Trophoblast cell (in vitro differentiated cells and primary cell): ENCODE measurements at regions not wholly inside any gene's neighbourhood (a gene's known extent, or its start where the extent isn't known, plus 50 kb on each side); places are given as distances from the start of the nearest gene placed in this dataset.
"Not testable (repeated sequence)": the region's sequence is repeated elsewhere in the genome, so short reads cannot be mapped to it uniquely, and the experiment has no call there.

Source experiments
- DNase-seq, 2 donors: peaks; one replicate each; pipeline ENCODE4 v3.0.0-alpha.2; 2016
- H2AFZ ChIP-seq: 2 replicates; pipeline ENCODE4 v1.6.1; 2013; ENCODE audit warnings: low read length, moderate library complexity, mild to moderate bottlenecking; ENCODE audit not compliant: insufficient read depth, poor library complexity
- H2AK5ac ChIP-seq: 2 replicates; pipeline ENCODE4 v1.6.1; 2013; ENCODE audit warnings: mild to moderate bottlenecking, low read length
- H2BK120ac ChIP-seq: 2 replicates; pipeline ENCODE4 v1.6.1; 2013; ENCODE audit warnings: low read length, mild to moderate bottlenecking, moderate library complexity; ENCODE audit not compliant: insufficient read depth, poor library complexity
- H2BK12ac ChIP-seq: 2 replicates; pipeline ENCODE4 v1.6.1; 2013; ENCODE audit warnings: mild to moderate bottlenecking, low read length, moderate library complexity
- H2BK5ac ChIP-seq: 2 replicates; pipeline ENCODE4 v1.6.1; 2013; ENCODE audit warnings: low read length, low read depth, moderate library complexity, mild to moderate bottlenecking; ENCODE audit not compliant: poor library complexity
- H3K14ac ChIP-seq: 2 replicates; pipeline ENCODE4 v1.6.1; 2013; ENCODE audit warnings: mild to moderate bottlenecking, low read length
- H3K18ac ChIP-seq: 2 replicates; pipeline ENCODE4 v1.6.1; 2013; ENCODE audit warnings: mild to moderate bottlenecking, low read length
- H3K23ac ChIP-seq: 2 replicates; pipeline ENCODE4 v1.6.1; 2013; ENCODE audit warnings: low read length
- H3K27ac ChIP-seq: 2 replicates; pipeline ENCODE4 v1.5.1; 2013; ENCODE audit warnings: low read depth, mild to moderate bottlenecking, inconsistent platforms, low read length, moderate library complexity
- H3K27me3 ChIP-seq: 2 replicates; pipeline ENCODE4 v1.6.1; 2013; ENCODE audit warnings: inconsistent platforms, mild to moderate bottlenecking, low read length, moderate library complexity; ENCODE audit not compliant: insufficient read depth
- H3K36me3 ChIP-seq, 2 experiments: 1 replicate in 1 of 2; 2 replicates in 1 of 2; pipeline ENCODE4 v1.6.1; 2013; ENCODE audit warnings: low read length in 2 of 2, mild to moderate bottlenecking in 2 of 2, moderate library complexity in 1 of 2; ENCODE audit not compliant: insufficient read depth in 2 of 2, control insufficient read depth in 1 of 2
- H3K4ac ChIP-seq: 2 replicates; pipeline ENCODE4 v1.6.1; 2013; ENCODE audit warnings: low read depth, mild to moderate bottlenecking, low read length, moderate library complexity
- H3K4me1 ChIP-seq, 2 experiments: 1 replicate in 1 of 2; 2 replicates in 1 of 2; pipeline ENCODE4 v1.6.1; 2013; ENCODE audit warnings: low read length in 2 of 2, mild to moderate bottlenecking in 2 of 2, moderate library complexity in 1 of 2; ENCODE audit not compliant: insufficient read depth in 2 of 2, control insufficient read depth in 1 of 2
- H3K4me2 ChIP-seq: 2 replicates; pipeline ENCODE4 v1.6.1; 2013; ENCODE audit warnings: inconsistent platforms, mild to moderate bottlenecking, low read length, moderate library complexity
- H3K4me3 ChIP-seq: 2 replicates; pipeline ENCODE4 v1.5.1; 2013; ENCODE audit warnings: mild to moderate bottlenecking, low read depth, low read length, inconsistent platforms
- H3K79me1 ChIP-seq: one replicate; pipeline ENCODE4 v1.6.1; 2013; ENCODE audit warnings: low read length
- H3K79me2 ChIP-seq: 2 replicates; pipeline ENCODE4 v1.6.1; 2013; ENCODE audit warnings: low read length, mild to moderate bottlenecking; ENCODE audit not compliant: control insufficient read depth, insufficient read depth, poor library complexity
- H3K9ac ChIP-seq: 2 replicates; pipeline ENCODE4 v1.6.1; 2013; ENCODE audit warnings: mild to moderate bottlenecking, low read length
- H3K9me3 ChIP-seq: 2 replicates; pipeline ENCODE4 v1.6.1; 2013; ENCODE audit warnings: low read depth, mild to moderate bottlenecking, control low read depth, inconsistent platforms, low read length; ENCODE audit not compliant: insufficient read depth
- H4K12ac ChIP-seq: 2 replicates; pipeline ENCODE4 v1.6.1; 2013; ENCODE audit warnings: low read depth, mild to moderate bottlenecking, low read length, moderate library complexity
- H4K8ac ChIP-seq: 2 replicates; pipeline ENCODE4 v1.6.1; 2013; ENCODE audit warnings: low read depth, mild to moderate bottlenecking, low read length, moderate library complexity
- H4K91ac ChIP-seq: one replicate; pipeline ENCODE4 v1.6.1; 2013; ENCODE audit warnings: low read depth, mild to moderate bottlenecking, low read length, moderate library complexity
- WGBS: extraction: QIAGEN DNeasy Blood & Tissue Kit; methylation state at CpG from one replicate; pipeline ENCODE4 v1.1.7; 2013; ENCODE audit warnings: missing lambda C conversion rate; ENCODE audit not compliant: insufficient read length, insufficient coverage; ENCODE audit errors: extremely low coverage; 5-methylcytosine and 5-hydroxymethylcytosine counted together

DNA sequence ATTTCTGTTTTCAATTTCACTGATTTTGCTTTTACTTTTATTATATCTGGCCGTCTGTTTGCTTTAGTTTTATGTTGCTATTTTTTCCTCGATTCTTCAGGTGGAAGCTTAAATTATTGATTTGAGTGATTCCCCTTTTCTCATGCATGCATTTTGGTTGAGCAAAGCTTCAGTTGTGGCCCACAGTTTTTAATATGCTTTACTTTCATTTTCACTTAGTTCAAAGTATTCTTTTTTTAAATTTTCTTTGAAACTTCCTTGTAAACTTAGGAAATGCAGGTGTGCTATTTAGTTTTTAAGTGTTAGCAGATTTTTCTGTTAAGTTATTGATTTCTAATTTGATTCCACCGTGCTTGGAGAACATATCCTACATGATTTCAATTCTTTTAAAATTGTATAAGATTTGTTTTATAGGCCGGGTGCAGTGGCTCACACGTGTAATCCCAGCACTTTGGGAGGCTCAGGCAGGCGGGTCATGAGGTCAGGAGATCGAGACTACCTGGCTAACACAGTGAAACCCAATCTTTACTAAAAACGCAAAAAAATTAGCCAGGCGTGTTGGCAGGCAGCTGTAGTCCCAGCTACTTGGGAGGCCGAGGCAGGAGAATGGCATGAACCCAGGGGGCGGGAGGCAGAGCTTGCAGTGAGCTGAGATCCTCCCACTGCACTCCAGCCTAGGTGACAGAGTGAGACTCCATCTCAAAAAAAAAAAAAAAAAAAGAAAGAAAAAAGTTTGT is 531.2 kb downstream of the KIF2B start:
- no peak overlapping the region for H2AK5ac ChIP-seq
- H4K12ac ChIP-seq = no peak overlapping the region
- no peak overlapping the region for H3K4me2 ChIP-seq
- H4K8ac ChIP-seq = no peak overlapping the region
- H3K9ac ChIP-seq = no peak overlapping the region
- no peaks in the 10 kb centered on the region for H3K79me2 ChIP-seq
- H4K91ac ChIP-seq = no peak overlapping the region
- H2AFZ ChIP-seq = no peak overlapping the region
- H3K9me3 ChIP-seq = peaks cover 6% of the 10 kb centered on the region
- H3K14ac ChIP-seq = no peak overlapping the region
- no peaks in the 10 kb centered on the region for H3K27me3 ChIP-seq
- no peak overlapping the region for H3K27ac ChIP-seq
- H2BK5ac ChIP-seq = no peak overlapping the region
- H3K36me3 ChIP-seq = no peaks in the 10 kb centered on the region
- H2BK12ac ChIP-seq = no peak overlapping the region
- H2BK120ac ChIP-seq = no peak overlapping the region
- no peaks in the 10 kb centered on the region for H3K4me1 ChIP-seq
- no peaks in the 10 kb centered on the region for H3K79me1 ChIP-seq
- no peak for DNase-seq
- no peak overlapping the region for H3K18ac ChIP-seq
- H3K4ac ChIP-seq = no peak overlapping the region
- no peak overlapping the region for H3K4me3 ChIP-seq
- no CpG with 5 or more reads among the region's 11 CpGs for WGBS
- H3K23ac ChIP-seq = no peak overlapping the region

DNA sequence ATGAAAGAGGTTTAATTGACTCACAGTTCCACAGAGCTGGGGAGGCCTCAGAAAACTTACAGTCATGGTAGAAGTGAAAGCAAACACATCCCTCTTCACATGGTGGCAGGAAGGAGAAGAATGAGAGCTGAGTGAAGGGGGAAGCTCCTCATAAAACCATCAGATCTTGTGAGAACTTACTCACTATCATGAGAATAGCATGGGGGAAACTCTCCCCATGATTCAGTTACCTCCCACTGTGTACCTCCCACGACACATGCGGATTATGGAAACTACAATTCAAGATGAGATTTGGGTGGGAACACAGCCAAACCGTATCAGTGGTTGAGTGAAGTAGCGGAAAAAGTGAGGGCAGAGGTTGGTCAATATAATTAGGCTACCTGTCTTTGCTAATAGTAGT is 538.3 kb downstream of the KIF2B start:
- H2AK5ac ChIP-seq, H3K4me3 ChIP-seq, H3K4me2 ChIP-seq, H4K91ac ChIP-seq, H2AFZ ChIP-seq, H3K27ac ChIP-seq, H4K8ac ChIP-seq, H3K79me2 ChIP-seq, H3K27me3 ChIP-seq, H3K79me1 ChIP-seq, DNase-seq, H3K14ac ChIP-seq, H3K4ac ChIP-seq, H3K23ac ChIP-seq, H3K9ac ChIP-seq, H3K4me1 ChIP-seq, H2BK12ac ChIP-seq, H3K36me3 ChIP-seq, H3K18ac ChIP-seq, H3K9me3 ChIP-seq, H2BK5ac ChIP-seq, H2BK120ac ChIP-seq, H4K12ac ChIP-seq: not testable (repeated sequence)
- WGBS = no CpG with 5 or more reads among the region's 4 CpGs

DNA sequence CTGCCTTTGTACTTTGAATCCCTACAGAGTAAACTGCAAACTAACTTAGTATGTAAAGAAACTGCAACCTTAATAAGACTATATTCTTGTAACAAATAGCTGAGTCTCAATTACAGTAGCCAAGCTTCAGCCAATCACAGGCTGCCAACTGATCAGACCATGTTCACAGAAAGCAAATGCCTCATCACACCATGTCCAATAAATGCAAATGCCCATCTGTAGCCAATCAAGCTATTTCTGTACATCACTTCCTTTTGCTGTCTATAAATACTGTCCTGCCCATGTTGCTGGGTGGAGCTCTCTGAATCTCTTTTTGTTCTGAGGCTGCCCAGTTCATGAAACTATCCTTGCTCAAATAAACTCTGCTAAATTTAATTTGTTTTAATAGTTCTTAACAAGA is 531.7 kb upstream of the TOM1L1 start:
- Histone ChIP-seq H2BK120ac (no peak overlapping the region), H3K18ac (no peak overlapping the region), H3K36me3 (no peaks in the 10 kb centered on the region), H3K9me3 (no peaks in the 10 kb centered on the region), H3K79me1 (no peaks in the 10 kb centered on the region), H3K4ac (no peak overlapping the region), H2AFZ (no peak overlapping the region), H3K4me1 (no peaks in the 10 kb centered on the region), H3K14ac (no peak overlapping the region), H2BK12ac (no peak overlapping the region), H3K4me2 (no peak overlapping the region), H3K4me3 (no peak overlapping the region), H3K27ac (no peak overlapping the region), H3K79me2 (no peaks in the 10 kb centered on the region), H3K27me3 (no peaks in the 10 kb centered on the region), H4K91ac (no peak overlapping the region), H3K23ac (no peak overlapping the region), H2BK5ac (no peak overlapping the region), H3K9ac (no peak overlapping the region), H2AK5ac (no peak overlapping the region), H4K12ac (no peak overlapping the region), H4K8ac (no peak overlapping the region)
- DNase-seq = no peak

DNA sequence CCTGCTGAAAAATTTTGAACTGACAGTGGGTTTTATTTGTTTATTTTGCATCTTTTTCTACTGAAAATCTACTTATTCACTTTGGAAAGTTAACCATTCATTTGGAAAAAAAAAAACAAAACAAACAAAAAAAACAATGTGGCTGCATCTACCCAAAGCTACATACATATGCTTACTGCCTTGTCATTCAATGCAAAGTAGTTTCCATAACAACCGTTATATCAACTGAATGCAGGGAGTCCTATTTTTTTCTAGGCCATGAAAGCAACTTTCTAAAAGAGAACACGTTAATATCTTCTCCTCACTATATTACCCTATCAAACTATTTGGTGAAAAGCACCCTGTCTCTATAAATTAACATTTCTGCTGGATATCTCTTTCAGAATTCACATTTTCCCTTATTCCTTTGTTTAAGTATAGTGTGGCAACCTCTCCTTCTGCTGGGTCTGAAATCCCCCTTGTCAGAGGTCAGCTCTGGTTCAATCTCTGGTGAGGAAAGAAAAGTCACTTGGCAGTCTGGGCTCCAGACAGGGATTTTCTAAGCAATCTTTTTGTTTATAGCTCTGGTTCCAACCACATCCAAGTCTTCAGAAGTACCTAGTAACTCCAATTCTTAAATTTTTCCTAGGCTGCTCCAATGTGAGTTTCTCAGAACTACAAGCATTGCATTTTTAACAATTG is 528.4 kb upstream of the TOM1L1 start:
- no peak overlapping the region for H3K4me2 ChIP-seq
- DNase-seq = no peak
- no peak overlapping the region for H4K12ac ChIP-seq
- H3K4me1 ChIP-seq = no peaks in the 10 kb centered on the region
- H3K23ac ChIP-seq = no peak overlapping the region
- H3K4ac ChIP-seq = no peak overlapping the region
- H2AFZ ChIP-seq = no peak overlapping the region
- H3K27ac ChIP-seq = no peak overlapping the region
- H4K8ac ChIP-seq = no peak overlapping the region
- no peak overlapping the region for H3K9ac ChIP-seq
- H3K18ac ChIP-seq = no peak overlapping the region
- no peaks in the 10 kb centered on the region for H3K36me3 ChIP-seq
- H2BK12ac ChIP-seq = no peak overlapping the region
- no peak overlapping the region for H4K91ac ChIP-seq
- H2AK5ac ChIP-seq = no peak overlapping the region
- H3K9me3 ChIP-seq = no peaks in the 10 kb centered on the region
- no peak overlapping the region for H2BK5ac ChIP-seq
- H3K14ac ChIP-seq = no peak overlapping the region
- H2BK120ac ChIP-seq = no peak overlapping the region
- H3K4me3 ChIP-seq = no peak overlapping the region
- H3K79me1 ChIP-seq = no peaks in the 10 kb centered on the region
- WGBS = no CpG with 5 or more reads among the region's 2 CpGs
- no peaks in the 10 kb centered on the region for H3K27me3 ChIP-seq
- no peaks in the 10 kb centered on the region for H3K79me2 ChIP-seq
